Neural cell (in vitro differentiated cells): ENCODE measurements at regions not wholly inside any gene's neighbourhood (a gene's known extent, or its start where the extent isn't known, plus 50 kb on each side); places are given as distances from the start of the nearest gene placed in this dataset.

Source experiments
- H2AFZ ChIP-seq: fragments of 200-600, 300-800 bp; sonication (generic), shearing (Covaris generic); 2 replicates; pipeline ENCODE4 v1.6.0; 2014; ENCODE audit warnings: low read depth, mild to moderate bottlenecking, antibody characterized with exemption, low read length, moderate library complexity
- H3F3A ChIP-seq: fragments of 200-600 bp; shearing (Covaris generic); 2 replicates; pipeline ENCODE4 v1.6.1; 2016; ENCODE audit warnings: mild to moderate bottlenecking, moderate library complexity, mixed read lengths, antibody characterized with exemption, low read length; ENCODE audit not compliant: insufficient read depth, poor library complexity, severe bottlenecking
- H3K27ac ChIP-seq: fragments of 200-600, 300-800 bp; sonication (generic), shearing (Covaris generic); 2 replicates; pipeline ENCODE4 v1.5.1; 2014; ENCODE audit warnings: mild to moderate bottlenecking, low read length, moderate library complexity
- H3K27me3 ChIP-seq: fragments of 300-800, 200-600 bp; sonication (generic), shearing (Covaris generic); 2 replicates; pipeline ENCODE4 v1.6.0; 2014; ENCODE audit warnings: mild to moderate bottlenecking, low read depth, low read length, moderate library complexity; ENCODE audit not compliant: insufficient read depth
- H3K36me3 ChIP-seq: fragments of 300-800, 200-600 bp; sonication (generic), shearing (Covaris generic); 2 replicates; pipeline ENCODE4 v1.5.1; 2014; ENCODE audit warnings: mild to moderate bottlenecking, antibody characterized with exemption, low read length, moderate library complexity; ENCODE audit not compliant: insufficient read depth
- H3K4me2 ChIP-seq: fragments of 300-800, 200-600 bp; sonication (generic), shearing (Covaris generic); 2 replicates; pipeline ENCODE4 v1.6.0; 2014; ENCODE audit warnings: mild to moderate bottlenecking, low read length
- H3K4me3 ChIP-seq: fragments of 300-800, 200-600 bp; sonication (generic), shearing (Covaris generic); 2 replicates; pipeline ENCODE4 v1.5.1; 2014; ENCODE audit warnings: mild to moderate bottlenecking, low read length, moderate library complexity
- H3K79me2 ChIP-seq: fragments of 200-600 bp; shearing (Covaris generic); replicated peaks from 2 replicates; pipeline ENCODE4 v1.6.0; 2014; ENCODE audit warnings: mild to moderate bottlenecking, low read length, moderate library complexity; ENCODE audit not compliant: insufficient read depth
- H3K9ac ChIP-seq: fragments of 300-800, 200-600 bp; sonication (generic), shearing (Covaris generic); 2 replicates; pipeline ENCODE4 v1.6.1; 2016; ENCODE audit warnings: mild to moderate bottlenecking, low read length, mixed read lengths
- H3K9me2 ChIP-seq: fragments of 200-600 bp; shearing (Covaris generic); 2 replicates; pipeline ENCODE4 v1.6.1; 2016; ENCODE audit warnings: mild to moderate bottlenecking, low read length, mixed read lengths; ENCODE audit not compliant: insufficient read depth
- H3K9me3 ChIP-seq: fragments of 200-600, 300-800 bp; sonication (generic), shearing (Covaris generic); 2 replicates; pipeline ENCODE4 v1.6.1; 2016; ENCODE audit warnings: mild to moderate bottlenecking, mixed run types, low read length, moderate library complexity, mixed read lengths
- H4K20me1 ChIP-seq: fragments of 200-600 bp; shearing (Covaris generic); 2 replicates; pipeline ENCODE4 v1.6.1; 2016; ENCODE audit warnings: mild to moderate bottlenecking, mixed run types; ENCODE audit not compliant: insufficient read depth
- CTCF ChIP-seq: fragments of 450-650 bp; IDR thresholded peaks from 2 replicates; pipeline ENCODE4 v1.5.1; 2014; ENCODE audit warnings: antibody characterized with exemption, mild to moderate bottlenecking, moderate library complexity; ENCODE audit not compliant: poor library complexity, severe bottlenecking
- EP300 ChIP-seq: fragments of 450-650 bp; conservative IDR thresholded peaks from 2 replicates; pipeline ENCODE4 v1.6.1; 2014; ENCODE audit warnings: antibody characterized with exemption, mild to moderate bottlenecking, moderate library complexity; ENCODE audit not compliant: poor library complexity, severe bottlenecking
- EZH2 ChIP-seq: fragments of 200-600, 300-800 bp; shearing (Covaris generic), sonication (generic); IDR thresholded peaks from 2 replicates; pipeline ENCODE4 v1.6.1; 2014; ENCODE audit warnings: antibody characterized with exemption, low read length, borderline replicate concordance, mild to moderate bottlenecking; ENCODE audit not compliant: insufficient read depth, poor library complexity, severe bottlenecking
- MXI1 ChIP-seq: fragments of 450-650 bp; conservative IDR thresholded peaks from 2 replicates; pipeline ENCODE4 v1.6.1; 2014; ENCODE audit warnings: antibody characterized with exemption, mild to moderate bottlenecking; ENCODE audit not compliant: poor library complexity, severe bottlenecking
- POLR2AphosphoS5 ChIP-seq: IDR thresholded peaks from 2 replicates; pipeline ENCODE4 v1.6.1; 2012
- RAD21 ChIP-seq: fragments of 450-650 bp; conservative IDR thresholded peaks from 2 replicates; pipeline ENCODE4 v1.6.1; 2014; ENCODE audit warnings: antibody characterized with exemption, mild to moderate bottlenecking, moderate library complexity
- REST ChIP-seq: IDR thresholded peaks from 2 replicates; pipeline ENCODE4 v1.6.1; 2012; ENCODE audit warnings: borderline replicate concordance
- SMC3 ChIP-seq: fragments of 450-650 bp; conservative IDR thresholded peaks from 2 replicates; pipeline ENCODE4 v1.6.1; 2014; ENCODE audit warnings: antibody characterized with exemption, mild to moderate bottlenecking, moderate library complexity; ENCODE audit not compliant: poor library complexity
- TAF1 ChIP-seq: IDR thresholded peaks from 2 replicates; pipeline ENCODE4 v1.6.1; 2012; ENCODE audit warnings: low read depth

- no peak overlapping the region for H3K4me2 ChIP-seq
- H3K27ac ChIP-seq, result no peak overlapping the region
- no peaks in the 10 kb centered on the region for H3K9me3 ChIP-seq
- H3K36me3 ChIP-seq, result no peaks in the 10 kb centered on the region
- H2AFZ ChIP-seq, result no peak overlapping the region
- H3K9me2 ChIP-seq, result no peaks in the 10 kb centered on the region
- H3K27me3 ChIP-seq, result no peaks in the 10 kb centered on the region
- H4K20me1 ChIP-seq, result no peaks in the 10 kb centered on the region
- TF ChIP-seq POLR2AphosphoS5 (no peak), REST (no peak), CTCF (no peak), EP300 (no peak), MXI1 (no peak), RAD21 (no peak), SMC3 (no peak), TAF1 (no peak), EZH2 (no peak)
- no peak overlapping the region for H3K4me3 ChIP-seq
- no peaks in the 10 kb centered on the region for H3F3A ChIP-seq
- H3K9ac ChIP-seq, result no peak overlapping the region
- H3K79me2 ChIP-seq, result no peaks in the 10 kb centered on the region
Measured at GRCh38 chr1:207250431-207250830, 71.0 kb upstream of the CD55 start.

- Histone ChIP-seq H3K9me3 (no peaks in the 10 kb centered on the region), H2AFZ (no peak overlapping the region), H4K20me1 (no peaks in the 10 kb centered on the region), H3F3A (no peaks in the 10 kb centered on the region), H3K27ac (no peak overlapping the region), H3K36me3 (no peaks in the 10 kb centered on the region), H3K27me3 (no peaks in the 10 kb centered on the region), H3K4me2 (no peak overlapping the region), H3K9ac (no peak overlapping the region), H3K79me2 (no peaks in the 10 kb centered on the region), H3K9me2 (no peaks in the 10 kb centered on the region), H3K4me3 (no peak overlapping the region)
- no peak for TF ChIP-seq TAF1
- TF ChIP-seq POLR2AphosphoS5, result no peak
- no peak for TF ChIP-seq EZH2
- TF ChIP-seq EP300, result no peak
- TF ChIP-seq RAD21, result no peak
- no peak for TF ChIP-seq REST
- no peak for TF ChIP-seq MXI1
- no peak for TF ChIP-seq CTCF
- TF ChIP-seq SMC3, result no peak
Measured at GRCh38 chr1:207251066-207251465, 70.4 kb upstream of the CD55 start.
